K562 (cell line): ENCODE measurements at regions not wholly inside any gene's neighbourhood (a gene's known extent, or its start where the extent isn't known, plus 50 kb on each side); places are given as distances from the start of the nearest gene placed in this dataset.

Source experiments
- ATAC-seq: fragments of 200-7000 bp; cut with Tn5 transposase; 3 replicates; pipeline ENCODE4 v1.9.1; 2020; ENCODE audit warnings: moderate library complexity
- BruUV-seq: library from RNA; stranded (reverse); fragments of 400-500 nt; replicated peaks from 2 replicates; lab custom pipeline; 2021; lab: Mats Ljungman, UMichigan
- CTCF ChIA-PET: fragments of 300-600 bp; formaldehyde crosslinking; extraction: SDS; loops from one replicate; lab custom pipeline; 2021; ENCODE audit warnings: low intra/inter-chr PET ratio; lab: Yijun Ruan, JAX
- POLR2A ChIA-PET: fragments of 300-600, 350-650 bp; sonication (Branson Sonifier 250); formaldehyde crosslinking; extraction: SDS; loops from one replicate; lab custom pipeline; 2021; ENCODE audit warnings: antibody characterized with exemption, inconsistent platforms; lab: Yijun Ruan, JAX
- DNase-seq, 4 experiments: peaks; one replicate each; pipeline versions ENCODE4 v3.0.0 to v3.0.0-alpha.2; 2011 to 2018; ENCODE audit warnings: low spot score in 3 of 4, mixed read lengths in 3 of 4; ENCODE audit errors: extremely low read depth in 1 of 4
- FAIRE-seq: peaks from 2 replicates; lab custom pipeline; 2011; peaks lifted over from hg19 to GRCh38; lab: Jason Lieb, UNC
- H2AFZ ChIP-seq: 2 replicates; pipeline ENCODE4 v1.6.0; 2011; ENCODE audit warnings: low read depth, low read length, control low read depth, inconsistent platforms
- H3K27ac ChIP-seq: fragments of 200-600 bp; 3 replicates; pipeline ENCODE4 v1.8.0; 2011; ENCODE audit warnings: low read depth, mild to moderate bottlenecking, control low read depth, inconsistent platforms, low read length, moderate library complexity, mixed read lengths; ENCODE audit errors: extremely low read depth
- H3K27me3 ChIP-seq, 2 experiments: fragments of 300-600 bp in 1 of 2; 2 replicates in 1 of 2; 3 replicates in 1 of 2; pipeline versions ENCODE4 v1.6.0 to v1.8.0; 2011; ENCODE audit warnings: inconsistent platforms in 2 of 2, low read length in 2 of 2, mild to moderate bottlenecking in 1 of 2, mixed read lengths in 1 of 2, moderate library complexity in 1 of 2; ENCODE audit not compliant: control insufficient read depth in 2 of 2, insufficient read depth in 2 of 2
- H3K36me3 ChIP-seq: fragments of 300-600 bp; 3 replicates; pipeline ENCODE4 v1.8.0; 2011; ENCODE audit warnings: mild to moderate bottlenecking, low read length, inconsistent platforms; ENCODE audit not compliant: control insufficient read depth, insufficient read depth
- H3K4me1 ChIP-seq, 2 experiments: fragments of 200-600 bp in 1 of 2; replicated peaks in 1 of 2; 2 replicates in 1 of 2; 3 replicates in 1 of 2; pipeline versions ENCODE4 v1.5.1 to v1.8.0; 2011; ENCODE audit warnings: inconsistent platforms in 2 of 2, low read length in 2 of 2, mild to moderate bottlenecking in 1 of 2, mixed read lengths in 1 of 2, moderate library complexity in 1 of 2; ENCODE audit not compliant: control insufficient read depth in 2 of 2, insufficient read depth in 2 of 2
- H3K4me2 ChIP-seq: 2 replicates; pipeline ENCODE4 v1.6.1; 2011; ENCODE audit warnings: low read length, control low read depth, inconsistent platforms, mixed read lengths; ENCODE audit not compliant: insufficient read depth
- H3K4me3 ChIP-seq: fragments of 200-600 bp; sonication (generic), shearing (Covaris generic); 2 replicates; pipeline ENCODE4 v1.5.1; 2016; ENCODE audit warnings: control low read depth, inconsistent platforms
- H3K79me2 ChIP-seq: fragments of 200-600 bp; 3 replicates; pipeline ENCODE4 v1.8.0; 2011; ENCODE audit warnings: low read length, inconsistent platforms; ENCODE audit not compliant: control insufficient read depth, insufficient read depth
- H3K9ac ChIP-seq, 2 experiments: 2 replicates each; pipeline versions ENCODE4 v1.6.0 to v1.6.1; 2011; ENCODE audit warnings: low read depth in 2 of 2, low read length in 2 of 2, control low read depth in 1 of 2, inconsistent platforms in 1 of 2, mild to moderate bottlenecking in 1 of 2, mixed read lengths in 1 of 2; ENCODE audit not compliant: insufficient read depth in 1 of 2
- H3K9me1 ChIP-seq: one replicate; pipeline ENCODE4 v1.6.0; 2011; ENCODE audit warnings: inconsistent platforms, mild to moderate bottlenecking, low read length, moderate library complexity; ENCODE audit not compliant: control insufficient read depth, insufficient read depth
- H3K9me3 ChIP-seq: replicated peaks from 2 replicates; pipeline ENCODE4 v1.5.1; 2011; ENCODE audit warnings: low read depth, low read length, inconsistent platforms; ENCODE audit not compliant: control insufficient read depth, insufficient read depth
- H4K20me1 ChIP-seq: replicated peaks from 2 replicates; pipeline ENCODE4 v1.6.1; 2011; ENCODE audit warnings: low read length, inconsistent platforms, mixed read lengths; ENCODE audit not compliant: control insufficient read depth, insufficient read depth
- ADNP ChIP-seq: fragments of 200-800 bp; sonication (Bioruptor generic); IDR thresholded peaks from 2 replicates; pipeline ENCODE4 v1.6.1; 2016; ENCODE audit warnings: missing genetic modification characterization, missing compliant biosample characterization
- HDAC2 ChIP-seq: fragments of 450-650 bp; IDR thresholded peaks from 2 replicates; pipeline ENCODE4 v1.6.1; 2016; ENCODE audit warnings: mild to moderate bottlenecking
- PTRF ChIP-seq: fragments of 450-650 bp; IDR thresholded peaks from 2 replicates; pipeline ENCODE4 v1.6.1; 2016; ENCODE audit warnings: mild to moderate bottlenecking, missing genetic modification characterization, missing compliant biosample characterization
- RFX5 ChIP-seq: IDR thresholded peaks from 2 replicates; pipeline ENCODE4 v1.6.1; 2011; ENCODE audit warnings: low read depth, mild to moderate bottlenecking, improper control_type of control experiment, low read length
- SRSF7 ChIP-seq: fragments of 200-400 bp; formaldehyde crosslinking; optimal IDR thresholded peaks from 2 replicates; pipeline ENCODE3; 2017; ENCODE audit warnings: mild to moderate bottlenecking, low read depth, low read length
- ZNF124 ChIP-seq: sonication (generic); formaldehyde crosslinking; IDR thresholded peaks from 2 replicates; pipeline ENCODE4 v1.8.1; 2022; ENCODE audit warnings: missing genetic modification reagents
- ZNF253 ChIP-seq: fragments of 250-450 bp; sonication (Bioruptor Pico); conservative IDR thresholded peaks from 2 replicates; pipeline ENCODE4 v1.6.1; 2021; ENCODE audit warnings: mild to moderate bottlenecking
- WGBS: fragments of 100-300 bp; shearing (Covaris generic); methylation state at CpG from one replicate; pipeline ENCODE4 v1.1.6; 2016; ENCODE audit warnings: low coverage, mixed read lengths; ENCODE audit not compliant: insufficient coverage; ENCODE audit errors: missing lambda C conversion rate; 5-methylcytosine and 5-hydroxymethylcytosine counted together
- in situ Hi-C: fragments of 300-500 bp; cut with MboI; formaldehyde crosslinking; loops from 4 replicates; pipeline ENCODE4 v1.15.0; 2018; ENCODE audit warnings: inconsistent platforms, mixed read lengths
- intact Hi-C: fragments of 100-400 bp; cut with micrococcal nuclease; formaldehyde crosslinking; loops from 2 replicates; pipeline ENCODE4 v1.14.2; 2022

DNA sequence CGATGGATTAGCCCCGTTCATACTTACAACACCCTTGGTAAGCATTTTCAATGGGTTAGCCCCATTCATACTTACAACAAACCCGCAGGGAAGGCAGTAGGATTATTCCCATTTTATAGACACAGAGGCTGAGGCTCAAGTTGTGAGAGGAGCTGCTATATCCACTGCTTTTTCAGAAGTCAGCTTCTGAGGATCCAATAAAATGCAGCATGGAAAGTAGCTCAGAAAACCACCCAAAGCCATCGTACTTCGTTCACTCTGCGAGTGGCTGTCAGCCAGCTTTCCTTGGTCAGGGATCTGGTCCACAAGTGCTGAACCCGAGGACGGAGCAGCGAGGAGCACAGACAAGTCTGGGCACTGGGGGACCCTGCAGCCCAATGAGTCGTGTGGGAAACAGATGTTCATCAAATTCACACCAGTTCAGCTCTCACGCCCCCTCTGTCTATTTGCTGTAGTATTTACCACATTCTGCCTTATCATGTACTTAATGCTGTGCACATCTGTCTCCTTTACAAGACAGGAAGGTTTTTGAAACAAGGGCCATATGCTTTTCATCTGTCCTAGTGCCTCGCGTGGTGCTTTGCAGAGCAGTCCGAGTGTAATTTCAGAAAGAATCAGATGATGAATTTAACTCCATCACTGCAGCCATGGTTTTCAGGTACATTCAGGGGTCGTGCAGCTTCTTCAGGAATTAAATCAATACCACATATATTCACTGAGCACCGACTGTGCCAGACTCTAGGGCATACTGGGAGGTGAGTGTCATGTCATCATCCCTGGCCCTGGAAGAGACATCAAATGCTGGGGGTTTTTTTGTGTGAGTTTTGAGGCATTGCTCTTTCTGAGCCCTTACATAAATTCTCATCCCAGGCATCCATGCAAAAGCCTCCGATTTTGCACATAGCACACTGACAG is 256.9 kb downstream of the CDH26 start:
- no peak for ATAC-seq
- in situ Hi-C loops: loop anchor here (25.0 kb wide), 1 partner anchor 1672 kb away; no protein-coding TSS in a partner anchor
- H2AFZ ChIP-seq: no peak overlapping the region
- H3K36me3 ChIP-seq: no peaks in the 10 kb centered on the region
- no peaks in the 10 kb centered on the region for H3K4me1 ChIP-seq
- no peak overlapping the region for H3K4me2 ChIP-seq
- DNase-seq: no peak
- POLR2A ChIA-PET: interaction anchor here (0.6 to 0.8 kb wide), 2 partner anchors 14 to 346 kb away, joined by 3 read pairs; no protein-coding TSS in a partner anchor
- no peaks in the 10 kb centered on the region for H4K20me1 ChIP-seq
- peaks cover 0 to 12% of the 10 kb centered on the region in 2 experiments; a peak in 1 of 5 replicates for H3K27me3 ChIP-seq
- no peaks in the 10 kb centered on the region for H3K9me1 ChIP-seq
- CTCF ChIA-PET: no interaction called here
- H3K79me2 ChIP-seq: no peaks in the 10 kb centered on the region
- BruUV-seq: no TSS peak
- FAIRE-seq: no peak
- intact Hi-C loops: loop anchor here (5.0 to 10.0 kb wide), 2 partner anchors 907 to 1010 kb away; no protein-coding TSS in a partner anchor
- H3K4me3 ChIP-seq: no peak overlapping the region
- no peaks in the 10 kb centered on the region for H3K9me3 ChIP-seq
- no peak overlapping the region for H3K27ac ChIP-seq
- TF ChIP-seq RFX5: no peak
- TF ChIP-seq PTRF (tag): no peak
- no peak for TF ChIP-seq ZNF124 (CRISPR knock-in tag)
- no peak for TF ChIP-seq SRSF7
- no peak for TF ChIP-seq ZNF253 (CRISPR knock-in tag)
- TF ChIP-seq ADNP (tag): no peak
- TF ChIP-seq HDAC2: no peak
- TF ChIP-seq, all 486 proteins: peak for 0
- H3K9ac ChIP-seq: no peak overlapping the region
- WGBS: 1% methylated on average over 17 of the region's 17 CpGs
